RWPE2 (cell line): ENCODE measurements at regions not wholly inside any gene's neighbourhood (a gene's known extent, or its start where the extent isn't known, plus 50 kb on each side); places are given as distances from the start of the nearest gene placed in this dataset.

Source experiments
- ATAC-seq: fragments of 200-7000 bp; cut with Tn5 transposase; 3 replicates; pipeline ENCODE4 v1.9.1; 2021; ENCODE audit warnings: low read depth
- DNase-seq: peaks from one replicate; pipeline ENCODE4 v3.0.0-alpha.2; 2020; ENCODE audit warnings: low spot score
- H3K27ac ChIP-seq: fragments of 450-650 bp; 2 replicates; pipeline ENCODE4 v1.5.1; 2017; ENCODE audit warnings: mild to moderate bottlenecking; ENCODE audit not compliant: poor library complexity, severe bottlenecking
- H3K27me3 ChIP-seq: fragments of 250-450 bp; sonication (Bioruptor Pico); 2 replicates; pipeline ENCODE4 v1.5.1; 2021; ENCODE audit warnings: mild to moderate bottlenecking, moderate library complexity; ENCODE audit not compliant: insufficient read depth, poor library complexity, severe bottlenecking
- H3K36me3 ChIP-seq: fragments of 250-450 bp; sonication (Bioruptor Pico); 2 replicates; pipeline ENCODE4 v1.5.1; 2020; ENCODE audit warnings: low read depth, mild to moderate bottlenecking, moderate library complexity
- H3K4me1 ChIP-seq: fragments of 250-450 bp; sonication (Bioruptor Pico); 2 replicates; pipeline ENCODE4 v1.5.1; 2021; ENCODE audit warnings: mild to moderate bottlenecking, moderate library complexity; ENCODE audit not compliant: insufficient read depth, poor library complexity, severe bottlenecking
- H3K4me3 ChIP-seq: fragments of 250-450 bp; sonication (Bioruptor Pico); 2 replicates; pipeline ENCODE4 v1.5.1; 2021; ENCODE audit warnings: mild to moderate bottlenecking, moderate library complexity; ENCODE audit not compliant: severe bottlenecking
- H3K9me3 ChIP-seq: fragments of 250-450 bp; sonication (Bioruptor Pico); 2 replicates; pipeline ENCODE4 v1.5.1; 2021; ENCODE audit warnings: mild to moderate bottlenecking, moderate library complexity; ENCODE audit not compliant: severe bottlenecking
- CTCF ChIP-seq: fragments of 450-650 bp; IDR thresholded peaks from one replicate; pipeline ENCODE4 v1.5.1; 2017; ENCODE audit warnings: mild to moderate bottlenecking, moderate library complexity; ENCODE audit not compliant: poor library complexity, severe bottlenecking

GRCh38 chr19:31664997-31665396 is 315.8 kb upstream of the TSHZ3 start:
- TF ChIP-seq CTCF = no peak

GRCh38 chr19:31666126-31666525 is 316.9 kb upstream of the TSHZ3 start:
- H3K27ac ChIP-seq = no peak overlapping the region

More at GRCh38 chr19:31664997-31665396, 315.8 kb upstream of the TSHZ3 start:
- no peak for ATAC-seq
- no peaks in the 10 kb centered on the region for H3K4me1 ChIP-seq
- peaks cover 2% of the 10 kb centered on the region for H3K9me3 ChIP-seq
- DNase-seq = no peak
- H3K27ac ChIP-seq = no peak overlapping the region
- H3K27me3 ChIP-seq = no peaks in the 10 kb centered on the region
- H3K4me3 ChIP-seq = no peak overlapping the region
- no peaks in the 10 kb centered on the region for H3K36me3 ChIP-seq

GRCh38 chr19:31667106-31667505 is 317.9 kb upstream of the TSHZ3 start:
- Histone ChIP-seq H3K27ac (no peak overlapping the region), H3K4me1 (no peaks in the 10 kb centered on the region), H3K27me3 (no peaks in the 10 kb centered on the region), H3K4me3 (no peak overlapping the region), H3K36me3 (no peaks in the 10 kb centered on the region), H3K9me3 (no peaks in the 10 kb centered on the region)
- DNase-seq = no peak
- no peak for TF ChIP-seq CTCF
- ATAC-seq = no peak

More at GRCh38 chr19:31666126-31666525, 316.9 kb upstream of the TSHZ3 start:
- H3K4me1 ChIP-seq = no peaks in the 10 kb centered on the region
- H3K27me3 ChIP-seq = no peaks in the 10 kb centered on the region
- TF ChIP-seq CTCF = no peak
- no peak overlapping the region for H3K4me3 ChIP-seq
- H3K36me3 ChIP-seq = no peaks in the 10 kb centered on the region
- DNase-seq = no peak
- H3K9me3 ChIP-seq = peaks cover 2% of the 10 kb centered on the region
- ATAC-seq = peak; percentile 53; the same call in 2 of the 3 replicates

- Histone ChIP-seq H3K9me3 (no peaks in the 10 kb centered on the region), H3K4me3 (no peak overlapping the region)
- TF ChIP-seq CTCF = no peak
Measured at GRCh38 chr19:31668921-31669320, 319.7 kb upstream of the TSHZ3 start.

GRCh38 chr19:31670931-31671330 is 321.7 kb upstream of the TSHZ3 start:
- no peaks in the 10 kb centered on the region for H3K9me3 ChIP-seq
- no peaks in the 10 kb centered on the region for H3K27me3 ChIP-seq
- no peak overlapping the region for H3K4me3 ChIP-seq
- TF ChIP-seq CTCF = no peak
- no peak overlapping the region for H3K27ac ChIP-seq
- H3K36me3 ChIP-seq = no peaks in the 10 kb centered on the region
- DNase-seq (no peak), ATAC-seq (no peak)
- H3K4me1 ChIP-seq = peaks cover 4% of the 10 kb centered on the region

More at GRCh38 chr19:31668921-31669320, 319.7 kb upstream of the TSHZ3 start:
- H3K27me3 ChIP-seq = no peaks in the 10 kb centered on the region
- no peaks in the 10 kb centered on the region for H3K4me1 ChIP-seq
- H3K27ac ChIP-seq = no peak overlapping the region
- no peak for ATAC-seq
- no peak for DNase-seq
- no peaks in the 10 kb centered on the region for H3K36me3 ChIP-seq
